ENCODE measurements at regions not wholly inside any gene's neighbourhood (a gene's known extent, or its start where the extent isn't known, plus 50 kb on each side); places are given as distances from the start of the nearest gene placed in this dataset.

DNA sequence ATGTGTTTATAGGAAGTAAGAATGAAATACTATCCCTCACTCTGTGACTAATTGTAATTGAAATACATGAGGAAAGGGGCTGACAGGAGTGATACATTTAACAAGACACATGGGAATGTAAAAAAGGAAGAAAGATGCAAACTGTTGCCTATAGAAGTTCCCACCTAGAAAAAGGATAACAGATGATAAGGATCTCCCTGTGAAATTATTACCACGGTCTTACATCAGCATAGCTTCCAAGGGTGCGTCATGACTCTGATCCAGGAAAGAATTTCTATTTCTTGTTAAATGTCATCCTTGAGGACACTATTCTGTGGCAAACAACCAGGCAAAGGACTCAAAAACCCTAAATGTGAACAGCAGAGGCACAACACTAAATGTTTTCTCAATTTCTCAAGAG is 1406.0 kb downstream of the CDY2B start:
- TF ChIP-seq, protein P1, sequence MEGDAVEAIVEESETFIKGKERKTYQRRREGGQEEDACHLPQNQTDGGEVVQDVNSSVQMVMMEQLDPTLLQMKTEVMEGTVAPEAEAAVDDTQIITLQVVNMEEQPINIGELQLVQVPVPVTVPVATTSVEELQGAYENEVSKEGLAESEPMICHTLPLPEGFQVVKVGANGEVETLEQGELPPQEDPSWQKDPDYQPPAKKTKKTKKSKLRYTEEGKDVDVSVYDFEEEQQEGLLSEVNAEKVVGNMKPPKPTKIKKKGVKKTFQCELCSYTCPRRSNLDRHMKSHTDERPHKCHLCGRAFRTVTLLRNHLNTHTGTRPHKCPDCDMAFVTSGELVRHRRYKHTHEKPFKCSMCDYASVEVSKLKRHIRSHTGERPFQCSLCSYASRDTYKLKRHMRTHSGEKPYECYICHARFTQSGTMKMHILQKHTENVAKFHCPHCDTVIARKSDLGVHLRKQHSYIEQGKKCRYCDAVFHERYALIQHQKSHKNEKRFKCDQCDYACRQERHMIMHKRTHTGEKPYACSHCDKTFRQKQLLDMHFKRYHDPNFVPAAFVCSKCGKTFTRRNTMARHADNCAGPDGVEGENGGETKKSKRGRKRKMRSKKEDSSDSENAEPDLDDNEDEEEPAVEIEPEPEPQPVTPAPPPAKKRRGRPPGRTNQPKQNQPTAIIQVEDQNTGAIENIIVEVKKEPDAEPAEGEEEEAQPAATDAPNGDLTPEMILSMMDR (IDR thresholded peaks at IDR 0.05), result no peak
- TF ChIP-seq POLR2A (IDR thresholded peaks at IDR 0.05) (no peak), POLR2AphosphoS5 (IDR thresholded peaks at IDR 0.05) (no peak)

Measured in prostate gland (tissue), 2 donors.